IMR-90 (cell line): ENCODE measurements at regions not wholly inside any gene's neighbourhood (a gene's known extent, or its start where the extent isn't known, plus 50 kb on each side); places are given as distances from the start of the nearest gene placed in this dataset.

Experiments used
- ATAC-seq: fragments of 200-7000 bp; cut with Tn5 transposase; 2 replicates; pipeline ENCODE4 v1.9.1; 2020; ENCODE audit warnings: low read depth, mild to moderate bottlenecking, moderate library complexity
- BruUV-seq: library from RNA; stranded (reverse); fragments of 400-500 nt; replicated peaks from 2 replicates; lab custom pipeline; 2021; lab: Mats Ljungman, UMichigan
- CTCF ChIA-PET: fragments of 300-600 bp; formaldehyde crosslinking; extraction: SDS; loops from one replicate; lab custom pipeline; 2021; ENCODE audit warnings: antibody characterized with exemption; lab: Yijun Ruan, JAX
- POLR2A ChIA-PET: fragments of 300-600 bp; sonication (Branson Sonifier 250); formaldehyde crosslinking; loops from one replicate; lab custom pipeline; 2022; ENCODE audit warnings: antibody characterized with exemption; ENCODE audit not compliant: unreplicated experiment; lab: Charles Lee
- DNase-seq: peaks from one replicate; pipeline ENCODE4 v3.0.0; 2013
- H2AFZ ChIP-seq: replicated peaks from 2 replicates; pipeline ENCODE3; 2013; ENCODE audit warnings: low read length, mild to moderate bottlenecking; ENCODE audit not compliant: poor library complexity
- H2AK5ac ChIP-seq: 2 replicates; pipeline ENCODE4 v1.6.1; 2013; ENCODE audit warnings: low read depth, low read length, inconsistent platforms
- H2AK9ac ChIP-seq: replicated peaks from 2 replicates; pipeline ENCODE3; 2013; ENCODE audit warnings: mild to moderate bottlenecking, low read depth, low read length, moderate library complexity; ENCODE audit not compliant: poor library complexity
- H2BK120ac ChIP-seq: 2 replicates; pipeline ENCODE4 v1.6.1; 2013; ENCODE audit warnings: low read depth, low read length, inconsistent platforms
- H2BK15ac ChIP-seq: 3 replicates; pipeline ENCODE4 v1.6.1; 2013; ENCODE audit warnings: low read depth, low read length, inconsistent platforms
- H2BK20ac ChIP-seq: 2 replicates; pipeline ENCODE4 v1.6.1; 2013; ENCODE audit warnings: low read depth, mild to moderate bottlenecking, inconsistent platforms, low read length, moderate library complexity
- H2BK5ac ChIP-seq: 2 replicates; pipeline ENCODE4 v1.6.1; 2013; ENCODE audit warnings: mild to moderate bottlenecking, low read depth, low read length, inconsistent platforms; ENCODE audit not compliant: poor library complexity, severe bottlenecking
- H3K14ac ChIP-seq: replicated peaks from 2 replicates; pipeline ENCODE4 v1.6.1; 2013; ENCODE audit warnings: low read depth, low read length, inconsistent platforms
- H3K18ac ChIP-seq: 2 replicates; pipeline ENCODE4 v1.6.1; 2013; ENCODE audit warnings: low read depth, low read length, control low read depth
- H3K23ac ChIP-seq: 2 replicates; pipeline ENCODE4 v1.6.1; 2013; ENCODE audit warnings: low read depth, low read length, inconsistent platforms
- H3K27ac ChIP-seq: 2 replicates; pipeline ENCODE4 v1.5.1; 2013; ENCODE audit warnings: mild to moderate bottlenecking, control low read depth, low read length; ENCODE audit not compliant: insufficient read depth
- H3K27me3 ChIP-seq: 2 replicates; pipeline ENCODE4 v1.6.1; 2013; ENCODE audit warnings: low read length; ENCODE audit not compliant: control insufficient read depth, insufficient read depth
- H3K36me3 ChIP-seq: 2 replicates; pipeline ENCODE4 v1.6.1; 2013; ENCODE audit warnings: low read length, mixed read lengths; ENCODE audit not compliant: control insufficient read depth, insufficient read depth
- H3K4ac ChIP-seq: 2 replicates; pipeline ENCODE4 v1.6.1; 2013; ENCODE audit warnings: low read depth, low read length, inconsistent platforms
- H3K4me1 ChIP-seq: 2 replicates; pipeline ENCODE4 v1.6.1; 2013; ENCODE audit warnings: low read length, mixed read lengths; ENCODE audit not compliant: control insufficient read depth, insufficient read depth
- H3K4me2 ChIP-seq: 2 replicates; pipeline ENCODE4 v1.6.1; 2013; ENCODE audit warnings: low read depth, mild to moderate bottlenecking, control low read depth, low read length, moderate library complexity
- H3K4me3 ChIP-seq: 2 replicates; pipeline ENCODE4 v1.5.1; 2013; ENCODE audit warnings: low read depth, mild to moderate bottlenecking, control low read depth, low read length, moderate library complexity; ENCODE audit not compliant: insufficient read depth
- H3K56ac ChIP-seq: 2 replicates; pipeline ENCODE4 v1.6.1; 2013; ENCODE audit warnings: low read length, inconsistent platforms; ENCODE audit not compliant: insufficient read depth; ENCODE audit errors: extremely low read depth
- H3K79me1 ChIP-seq, 2 experiments: 2 replicates each; pipeline ENCODE4 v1.6.1; 2013; ENCODE audit warnings: low read length in 2 of 2, inconsistent platforms in 1 of 2, low read depth in 1 of 2
- H3K9ac ChIP-seq: 2 replicates; pipeline ENCODE4 v1.6.1; 2013; ENCODE audit warnings: low read depth, low read length, control low read depth
- H3K9me1 ChIP-seq: 2 replicates; pipeline ENCODE4 v1.6.1; 2013; ENCODE audit warnings: low read length, inconsistent platforms; ENCODE audit not compliant: insufficient read depth
- H3K9me3 ChIP-seq: 2 replicates; pipeline ENCODE4 v1.6.1; 2013; ENCODE audit warnings: low read length; ENCODE audit not compliant: control insufficient read depth, insufficient read depth
- H4K20me1 ChIP-seq: 2 replicates; pipeline ENCODE4 v1.6.1; 2013; ENCODE audit warnings: low read length, inconsistent platforms; ENCODE audit not compliant: insufficient read depth
- H4K5ac ChIP-seq: 2 replicates; pipeline ENCODE4 v1.6.1; 2013; ENCODE audit warnings: mild to moderate bottlenecking, low read depth, low read length, control low read depth
- H4K8ac ChIP-seq, 2 experiments: 2 replicates each; pipeline ENCODE4 v1.6.1; 2013; ENCODE audit warnings: low read depth in 2 of 2, low read length in 2 of 2, control low read depth in 1 of 2, inconsistent platforms in 1 of 2
- H4K91ac ChIP-seq: 2 replicates; pipeline ENCODE4 v1.6.1; 2013; ENCODE audit warnings: low read depth, low read length, inconsistent platforms; ENCODE audit not compliant: insufficient read depth
- MAZ ChIP-seq: IDR thresholded peaks from 2 replicates; pipeline ENCODE4 v1.6.1; 2012; ENCODE audit warnings: low read depth, mild to moderate bottlenecking, low read length, improper control_type of control experiment, moderate library complexity, borderline replicate concordance
- RCOR1 ChIP-seq: IDR thresholded peaks from 2 replicates; pipeline ENCODE4 v1.6.1; 2012; ENCODE audit warnings: mild to moderate bottlenecking, low read length, improper control_type of control experiment; ENCODE audit not compliant: insufficient replicate concordance
- USF2 ChIP-seq: fragments of 150-350 bp; IDR thresholded peaks from 2 replicates; pipeline ENCODE4 v1.6.1; 2017; ENCODE audit warnings: mild to moderate bottlenecking, antibody characterized with exemption, low read length, low read depth
- WGBS, 2 experiments: methylation state at CpG; one replicate each; pipeline versions ENCODE4 v1.1.5 to v1.1.7; 2013; ENCODE audit warnings: missing lambda C conversion rate in 2 of 2; ENCODE audit not compliant: insufficient read length in 1 of 2; ENCODE audit errors: extremely low coverage in 2 of 2; 5-methylcytosine and 5-hydroxymethylcytosine counted together
- dilution Hi-C: fragments of 300-500 bp; cut with HindIII; formaldehyde crosslinking; loops from one replicate; pipeline ENCODE4 v1.14.3; 2018; ENCODE audit warnings: low sequenced_read_pairs; ENCODE audit not compliant: unreplicated experiment
- in situ Hi-C: fragments of 300-500 bp; cut with MboI; formaldehyde crosslinking; loops from 3 replicates; pipeline ENCODE4 v1.14.3; 2019; ENCODE audit warnings: low sequenced_read_pairs, inconsistent platforms, mixed read lengths
- intact Hi-C: fragments of 100-400 bp; cut with micrococcal nuclease; formaldehyde crosslinking; loops from 2 replicates; pipeline ENCODE4 v1.10.0; 2022

GRCh38 chr5:74064911-74065310 is 438.9 kb downstream of the ARHGEF28 start:
- intact Hi-C loops = no loop called here
- H3K9me3 ChIP-seq = no peaks in the 10 kb centered on the region
- no peak overlapping the region for H2BK5ac ChIP-seq
- no peak overlapping the region for H2BK20ac ChIP-seq
- H2AFZ ChIP-seq = no peak overlapping the region
- BruUV-seq = no TSS peak
- no peak overlapping the region for H3K18ac ChIP-seq
- H3K14ac ChIP-seq = no peak overlapping the region
- WGBS, 2 experiments = no CpG with 5 or more reads among the region's 3 CpGs
- dilution Hi-C loops = no loop called here
- H3K79me1 ChIP-seq = no peaks in the 10 kb centered on the region
- no peak overlapping the region for H3K56ac ChIP-seq
- no peak overlapping the region for H2BK120ac ChIP-seq
- H3K4me3 ChIP-seq = no peak overlapping the region
- no peak overlapping the region for H3K27ac ChIP-seq
- no peaks in the 10 kb centered on the region for H4K20me1 ChIP-seq
- no peak overlapping the region for H2BK15ac ChIP-seq
- no peak overlapping the region for H3K23ac ChIP-seq
- no peaks in the 10 kb centered on the region for H3K27me3 ChIP-seq
- H2AK5ac ChIP-seq = no peak overlapping the region
- ChIA-PET POLR2A (no interaction called here), CTCF (interaction anchor here (1.2 to 1.4 kb wide), 2 partner anchors 19 to 37 kb away, joined by 3 to 4 read pairs; no protein-coding TSS in a partner anchor)
- peaks cover 2% of the 10 kb centered on the region for H3K4me1 ChIP-seq
- in situ Hi-C loops = no loop called here
- no peak overlapping the region for H3K9ac ChIP-seq
- H3K4me2 ChIP-seq = no peak overlapping the region
- H3K4ac ChIP-seq = no peak overlapping the region
- peaks cover 4% of the 10 kb centered on the region for H3K9me1 ChIP-seq
- H3K36me3 ChIP-seq = no peaks in the 10 kb centered on the region
- no peak for ATAC-seq
- DNase-seq = no peak
- H2AK9ac ChIP-seq = no peak overlapping the region
- H4K5ac ChIP-seq = no peak overlapping the region
- no peak overlapping the region for H4K8ac ChIP-seq
- no peak for TF ChIP-seq MAZ
- TF ChIP-seq USF2 = no peak
- TF ChIP-seq RCOR1 = no peak
- no peak overlapping the region for H4K91ac ChIP-seq
